ENCODE measurements at regions not wholly inside any gene's neighbourhood (a gene's known extent, or its start where the extent isn't known, plus 50 kb on each side); places are given as distances from the start of the nearest gene placed in this dataset.

DNA sequence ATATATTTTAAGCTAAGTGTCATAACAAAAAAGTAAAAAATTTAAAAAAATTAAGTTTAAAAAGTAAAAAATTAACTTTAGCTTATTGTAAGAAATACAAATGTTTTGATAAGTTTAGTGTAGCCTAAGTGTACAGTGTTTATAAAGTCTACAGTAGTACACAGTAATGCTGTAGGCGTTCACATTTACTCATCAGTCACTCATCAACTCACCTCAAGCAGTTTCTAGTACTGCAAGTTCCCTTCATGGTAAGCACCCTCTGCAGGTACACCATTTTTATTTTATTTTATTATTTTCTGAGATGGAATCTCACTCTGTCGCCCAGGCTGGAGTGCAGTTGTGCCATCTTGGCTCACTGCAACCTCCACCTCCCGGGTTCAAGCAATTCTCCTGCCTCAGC is 316.0 kb downstream of the FGFR2 start:
- TF ChIP-seq, protein P1, sequence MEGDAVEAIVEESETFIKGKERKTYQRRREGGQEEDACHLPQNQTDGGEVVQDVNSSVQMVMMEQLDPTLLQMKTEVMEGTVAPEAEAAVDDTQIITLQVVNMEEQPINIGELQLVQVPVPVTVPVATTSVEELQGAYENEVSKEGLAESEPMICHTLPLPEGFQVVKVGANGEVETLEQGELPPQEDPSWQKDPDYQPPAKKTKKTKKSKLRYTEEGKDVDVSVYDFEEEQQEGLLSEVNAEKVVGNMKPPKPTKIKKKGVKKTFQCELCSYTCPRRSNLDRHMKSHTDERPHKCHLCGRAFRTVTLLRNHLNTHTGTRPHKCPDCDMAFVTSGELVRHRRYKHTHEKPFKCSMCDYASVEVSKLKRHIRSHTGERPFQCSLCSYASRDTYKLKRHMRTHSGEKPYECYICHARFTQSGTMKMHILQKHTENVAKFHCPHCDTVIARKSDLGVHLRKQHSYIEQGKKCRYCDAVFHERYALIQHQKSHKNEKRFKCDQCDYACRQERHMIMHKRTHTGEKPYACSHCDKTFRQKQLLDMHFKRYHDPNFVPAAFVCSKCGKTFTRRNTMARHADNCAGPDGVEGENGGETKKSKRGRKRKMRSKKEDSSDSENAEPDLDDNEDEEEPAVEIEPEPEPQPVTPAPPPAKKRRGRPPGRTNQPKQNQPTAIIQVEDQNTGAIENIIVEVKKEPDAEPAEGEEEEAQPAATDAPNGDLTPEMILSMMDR (conservative IDR thresholded peaks at IDR 0.05; ENCODE audit: low read length): no peak
- no peak for TF ChIP-seq EZH2phosphoT487 (IDR thresholded peaks at IDR 0.05; ENCODE audit: borderline replicate concordance)
